ENCODE measurements at regions not wholly inside any gene's neighbourhood (a gene's known extent, or its start where the extent isn't known, plus 50 kb on each side); places are given as distances from the start of the nearest gene placed in this dataset.
"Not testable (repeated sequence)": the region's sequence is repeated elsewhere in the genome, so short reads cannot be mapped to it uniquely, and the experiment has no call there.

DNA sequence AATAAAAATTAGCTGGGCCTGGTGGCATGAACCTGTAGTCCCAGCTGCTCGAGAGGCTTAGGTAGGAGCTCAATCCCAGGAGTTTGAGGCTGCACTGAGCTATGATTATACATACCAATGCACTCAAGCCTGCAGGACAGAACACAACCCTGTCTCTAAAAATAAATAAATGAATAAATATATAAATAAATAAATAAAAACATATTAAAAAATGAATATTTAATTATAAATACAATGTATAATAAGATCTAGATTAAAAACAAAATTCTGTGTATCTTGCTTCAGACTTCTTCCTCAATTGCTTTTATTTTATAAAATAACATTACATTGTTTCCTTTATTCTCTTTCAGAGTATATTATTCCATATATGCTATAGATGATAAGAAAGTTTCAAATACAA, 1964.1 kb downstream of the PCDH9 start:
- no peak overlapping the region for H3K4me3 ChIP-seq (ENCODE audit: insufficient read length, low read depth)
- H3K9me3 ChIP-seq (ENCODE audit: insufficient read depth, low read length), result no peaks in the 10 kb centered on the region
- no peaks in the 10 kb centered on the region for H3K27me3 ChIP-seq (ENCODE audit: insufficient read depth, insufficient read length)
- TF ChIP-seq SUZ12 (IDR thresholded peaks at IDR 0.05; ENCODE audit: extremely low read depth, insufficient read depth, insufficient read length) (no peak), ZNF274 (IDR thresholded peaks at IDR 0.05; ENCODE audit: low read depth, low read length) (no peak), YY1 (IDR thresholded peaks at IDR 0.05; ENCODE audit: insufficient read depth, insufficient read length) (no peak)
- no peak overlapping the region for H3K9ac ChIP-seq (ENCODE audit: insufficient read length, low read depth)
- H3K36me3 ChIP-seq (ENCODE audit: insufficient read depth, insufficient read length, low read length), result no peaks in the 10 kb centered on the region
- DNase-seq (ENCODE audit: low read depth, low spot score), result no peak
- H3K4me1 ChIP-seq (ENCODE audit: insufficient read depth, insufficient read length), result no peaks in the 10 kb centered on the region

DNA sequence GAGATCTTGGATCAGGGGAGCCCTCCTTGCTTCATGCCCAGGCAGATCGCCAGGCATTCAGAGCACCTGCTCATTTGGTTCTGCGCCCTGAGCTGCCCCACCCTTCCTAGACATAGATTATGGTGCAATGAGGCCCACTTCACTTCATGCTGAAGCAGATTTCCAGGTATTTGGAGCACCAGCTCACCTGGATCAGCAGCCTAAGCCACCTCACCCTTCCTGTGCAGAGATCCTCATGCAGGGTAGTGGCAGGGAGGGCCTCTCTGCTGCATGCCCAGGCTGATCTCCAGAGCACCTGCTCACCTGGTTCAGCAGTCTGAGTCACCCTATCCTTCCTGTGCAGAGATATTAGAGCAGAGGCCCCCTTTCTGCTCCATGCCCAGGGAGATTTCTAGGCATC, 1966.1 kb downstream of the PCDH9 start:
- no peak for DNase-seq (ENCODE audit: low read depth, low spot score)
- no peaks in the 10 kb centered on the region for H3K27me3 ChIP-seq (ENCODE audit: insufficient read depth, insufficient read length)
- H3K4me3 ChIP-seq (ENCODE audit: insufficient read length, low read depth), result no peak overlapping the region
- no peaks in the 10 kb centered on the region for H3K9me3 ChIP-seq (ENCODE audit: insufficient read depth, low read length)
- no peak for TF ChIP-seq ZNF274 (IDR thresholded peaks at IDR 0.05; ENCODE audit: low read depth, low read length)
- no peak for TF ChIP-seq YY1 (IDR thresholded peaks at IDR 0.05; ENCODE audit: insufficient read depth, insufficient read length)
- no peak for TF ChIP-seq SUZ12 (IDR thresholded peaks at IDR 0.05; ENCODE audit: extremely low read depth, insufficient read depth, insufficient read length)
- H3K36me3 ChIP-seq (ENCODE audit: insufficient read depth, insufficient read length, low read length), result no peaks in the 10 kb centered on the region
- H3K4me1 ChIP-seq (ENCODE audit: insufficient read depth, insufficient read length), result no peaks in the 10 kb centered on the region
- H3K9ac ChIP-seq (ENCODE audit: insufficient read length, low read depth), result no peak overlapping the region

DNA sequence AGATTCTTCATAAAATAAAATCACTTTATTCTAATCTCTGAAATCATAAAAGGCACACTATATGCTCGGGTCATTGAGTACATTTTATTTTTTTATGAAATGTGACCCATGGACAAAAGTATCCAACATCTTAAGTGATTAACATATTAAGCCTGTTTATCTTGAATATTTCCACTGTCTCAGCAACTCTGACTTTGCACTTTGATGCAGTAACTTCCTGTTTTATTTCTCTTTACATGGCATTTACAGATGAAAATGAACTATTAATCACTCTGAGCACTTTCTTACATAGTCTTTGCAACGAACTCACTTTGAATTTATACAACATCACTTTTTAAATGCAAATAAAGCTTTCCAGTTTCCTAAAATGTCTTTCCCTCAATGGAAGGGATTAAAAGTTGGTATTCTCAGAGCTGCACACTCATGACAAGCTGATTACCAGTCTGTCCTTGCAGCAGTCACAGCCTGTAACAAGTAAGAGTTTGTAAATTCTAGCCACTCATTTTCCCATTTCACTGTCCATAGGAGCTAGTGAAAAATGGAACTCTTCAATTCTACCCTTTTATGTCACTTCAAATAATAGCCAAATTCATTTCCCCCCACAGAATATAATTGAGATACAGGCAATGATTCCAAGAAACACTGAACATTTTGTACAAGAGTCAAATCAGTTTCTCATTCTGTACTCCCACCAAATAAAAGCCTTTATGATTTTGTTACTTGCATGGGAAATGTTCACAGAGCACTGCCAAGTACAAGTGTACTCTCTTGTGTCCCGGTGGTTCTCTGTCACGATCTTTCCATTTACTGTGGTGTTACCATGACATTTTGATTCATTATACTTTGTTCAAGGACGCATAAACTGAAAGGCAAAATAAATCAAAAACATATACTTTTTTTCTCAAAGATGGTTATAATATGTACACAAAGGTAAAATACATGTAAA, 1968.9 kb downstream of the PCDH9 start:
- TF ChIP-seq YY1 (IDR thresholded peaks at IDR 0.05; ENCODE audit: insufficient read depth, insufficient read length) (no peak), SUZ12 (IDR thresholded peaks at IDR 0.05; ENCODE audit: extremely low read depth, insufficient read depth, insufficient read length) (no peak), ZNF274 (IDR thresholded peaks at IDR 0.05; ENCODE audit: low read depth, low read length) (no peak)
- H3K4me1 ChIP-seq (ENCODE audit: insufficient read depth, insufficient read length), result no peaks in the 10 kb centered on the region
- no peak for DNase-seq (ENCODE audit: low read depth, low spot score)
- H3K9ac ChIP-seq (ENCODE audit: insufficient read length, low read depth), result no peak overlapping the region
- H3K9me3 ChIP-seq (ENCODE audit: insufficient read depth, low read length), result no peaks in the 10 kb centered on the region
- no peak overlapping the region for H3K4me3 ChIP-seq (ENCODE audit: insufficient read length, low read depth)
- H3K27me3 ChIP-seq (ENCODE audit: insufficient read depth, insufficient read length), result no peaks in the 10 kb centered on the region
- H3K36me3 ChIP-seq (ENCODE audit: insufficient read depth, insufficient read length, low read length), result no peaks in the 10 kb centered on the region

DNA sequence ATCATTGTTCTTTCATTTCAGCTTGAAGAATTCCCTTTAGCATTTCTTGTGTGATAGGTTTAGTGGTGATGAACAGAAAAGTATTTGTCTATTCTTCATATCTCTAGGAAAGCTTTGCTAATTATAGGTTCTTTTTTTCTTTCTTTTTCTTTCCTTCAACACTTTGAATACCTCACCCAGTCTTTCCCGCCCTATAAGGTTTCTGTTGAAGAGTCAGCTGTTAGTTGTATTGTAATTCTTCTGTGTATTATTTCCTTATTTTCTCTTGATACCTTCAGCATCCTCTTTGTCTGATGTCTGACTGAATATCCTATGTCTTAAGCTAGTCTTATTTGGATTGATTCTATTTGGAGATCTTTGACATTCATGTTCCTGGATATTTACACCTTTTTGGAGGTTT, 1989.4 kb downstream of the PCDH9 start:
- no peaks in the 10 kb centered on the region for H3K4me1 ChIP-seq (ENCODE audit: insufficient read depth, insufficient read length)
- TF ChIP-seq SUZ12 (IDR thresholded peaks at IDR 0.05; ENCODE audit: extremely low read depth, insufficient read depth, insufficient read length) (no peak), YY1 (IDR thresholded peaks at IDR 0.05; ENCODE audit: insufficient read depth, insufficient read length) (no peak), ZNF274 (IDR thresholded peaks at IDR 0.05; ENCODE audit: low read depth, low read length) (no peak)

DNA sequence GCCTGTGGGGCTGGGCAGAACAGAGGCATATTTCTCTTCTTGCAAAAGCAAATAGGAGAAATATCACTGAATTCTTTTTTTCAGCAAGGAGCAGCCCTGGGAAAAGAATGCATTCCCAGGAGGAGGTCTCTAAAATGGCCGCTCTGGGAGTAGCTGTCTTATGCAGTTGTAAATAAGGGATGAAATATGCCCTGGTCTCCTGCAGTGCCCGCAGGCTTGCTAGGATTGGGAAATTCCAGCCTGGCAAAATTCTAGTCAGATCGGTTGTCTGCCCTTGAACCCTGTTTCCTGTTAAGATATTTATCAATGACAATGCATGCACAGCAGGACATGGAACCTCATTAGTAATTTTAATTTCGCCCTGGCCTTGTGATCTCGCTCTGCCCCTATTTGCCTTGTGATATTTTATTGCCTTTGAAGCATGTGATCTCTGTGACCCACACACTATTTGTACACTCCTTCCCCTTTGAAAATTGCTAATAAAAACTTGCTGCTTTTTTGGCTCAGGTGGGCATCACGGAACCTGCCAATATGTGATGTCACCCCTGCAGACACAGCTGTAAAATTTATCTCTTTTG, 1993.2 kb downstream of the PCDH9 start:
- Histone ChIP-seq H3K9ac (ENCODE audit: insufficient read length, low read depth) (no peak overlapping the region), H3K27me3 (ENCODE audit: insufficient read depth, insufficient read length) (no peaks in the 10 kb centered on the region), H3K36me3 (ENCODE audit: insufficient read depth, insufficient read length, low read length) (no peaks in the 10 kb centered on the region), H3K4me1 (ENCODE audit: insufficient read depth, insufficient read length) (no peaks in the 10 kb centered on the region), H3K9me3 (ENCODE audit: insufficient read depth, low read length) (no peaks in the 10 kb centered on the region), H3K4me3 (ENCODE audit: insufficient read length, low read depth) (no peak overlapping the region)
- no peak for TF ChIP-seq YY1 (IDR thresholded peaks at IDR 0.05; ENCODE audit: insufficient read depth, insufficient read length)
- TF ChIP-seq ZNF274 (IDR thresholded peaks at IDR 0.05; ENCODE audit: low read depth, low read length), result no peak
- TF ChIP-seq SUZ12 (IDR thresholded peaks at IDR 0.05; ENCODE audit: extremely low read depth, insufficient read depth, insufficient read length), result no peak
- DNase-seq (ENCODE audit: low read depth, low spot score), result peak; percentile 13

More for the DNA sequence above, 1989.4 kb downstream of the PCDH9 start:
- Histone ChIP-seq H3K36me3 (ENCODE audit: insufficient read depth, insufficient read length, low read length) (no peaks in the 10 kb centered on the region), H3K4me3 (ENCODE audit: insufficient read length, low read depth) (no peak overlapping the region), H3K27me3 (ENCODE audit: insufficient read depth, insufficient read length) (no peaks in the 10 kb centered on the region), H3K9ac (ENCODE audit: insufficient read length, low read depth) (no peak overlapping the region), H3K9me3 (ENCODE audit: insufficient read depth, low read length) (no peaks in the 10 kb centered on the region)
- no peak for DNase-seq (ENCODE audit: low read depth, low spot score)

DNA sequence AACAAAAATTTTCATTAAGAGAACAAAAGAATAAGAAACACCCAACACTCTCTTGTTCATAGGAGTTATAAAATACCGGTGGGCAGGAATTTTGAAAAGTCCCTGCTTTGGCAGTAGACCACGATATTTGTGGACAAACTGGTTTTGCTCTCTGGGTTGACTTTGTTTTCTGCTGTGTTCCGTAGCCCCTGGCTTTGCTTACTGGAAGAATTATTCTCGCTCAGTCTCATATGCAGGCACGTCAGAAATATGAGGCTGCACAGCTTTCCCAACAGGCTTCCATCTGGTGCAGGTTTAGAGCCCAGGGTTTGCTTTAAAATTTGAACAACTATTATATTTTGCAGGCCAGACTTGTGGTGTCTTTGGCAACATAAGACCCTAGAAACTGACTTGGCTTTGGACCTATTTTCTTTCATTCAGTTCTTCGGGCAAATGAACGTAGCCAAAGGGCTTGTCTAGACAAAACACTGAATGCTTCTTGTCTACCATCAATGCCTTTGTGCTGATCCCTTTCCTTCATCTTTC, 2012.6 kb downstream of the PCDH9 start:
- Histone ChIP-seq H3K27me3 (ENCODE audit: insufficient read depth, insufficient read length) (no peaks in the 10 kb centered on the region), H3K9me3 (ENCODE audit: insufficient read depth, low read length) (no peaks in the 10 kb centered on the region), H3K4me3 (ENCODE audit: insufficient read length, low read depth) (no peak overlapping the region), H3K4me1 (ENCODE audit: insufficient read depth, insufficient read length) (no peaks in the 10 kb centered on the region), H3K9ac (ENCODE audit: insufficient read length, low read depth) (no peak overlapping the region), H3K36me3 (ENCODE audit: insufficient read depth, insufficient read length, low read length) (no peaks in the 10 kb centered on the region)
- no peak for DNase-seq (ENCODE audit: low read depth, low spot score)
- TF ChIP-seq SUZ12 (IDR thresholded peaks at IDR 0.05; ENCODE audit: extremely low read depth, insufficient read depth, insufficient read length), result no peak
- TF ChIP-seq YY1 (IDR thresholded peaks at IDR 0.05; ENCODE audit: insufficient read depth, insufficient read length), result no peak
- no peak for TF ChIP-seq ZNF274 (IDR thresholded peaks at IDR 0.05; ENCODE audit: low read depth, low read length)

DNA sequence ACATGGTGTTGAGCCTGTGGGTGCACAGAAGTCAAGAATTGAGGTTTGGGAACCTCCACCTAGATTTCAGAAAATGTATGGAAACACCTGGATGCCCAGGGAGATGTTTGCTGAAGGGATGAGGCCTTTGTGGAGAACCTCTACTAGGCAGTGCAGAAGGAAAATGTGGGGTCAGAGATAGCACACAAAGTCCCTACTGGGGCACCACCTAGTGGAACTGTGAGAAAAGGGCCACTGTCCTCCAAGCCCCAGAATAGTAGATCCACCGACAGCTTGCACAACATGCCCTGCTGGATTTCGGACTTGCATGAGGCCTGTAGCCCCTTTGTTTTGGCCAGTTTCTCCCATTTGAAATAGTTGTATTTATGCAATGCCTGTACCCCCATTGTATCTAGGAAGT, 2027.3 kb downstream of the PCDH9 start:
- H3K27me3 ChIP-seq (ENCODE audit: insufficient read depth, insufficient read length); H3K4me3 ChIP-seq (ENCODE audit: insufficient read length, low read depth); H3K4me1 ChIP-seq (ENCODE audit: insufficient read depth, insufficient read length); H3K9me3 ChIP-seq (ENCODE audit: insufficient read depth, low read length); DNase-seq (ENCODE audit: low read depth, low spot score); H3K36me3 ChIP-seq (ENCODE audit: insufficient read depth, insufficient read length, low read length); H3K9ac ChIP-seq (ENCODE audit: insufficient read length, low read depth): not testable (repeated sequence)
